ENCODE measurements at regions not wholly inside any gene's neighbourhood (a gene's known extent, or its start where the extent isn't known, plus 50 kb on each side); places are given as distances from the start of the nearest gene placed in this dataset.
"Not testable (repeated sequence)": the region's sequence is repeated elsewhere in the genome, so short reads cannot be mapped to it uniquely, and the experiment has no call there.

DNA sequence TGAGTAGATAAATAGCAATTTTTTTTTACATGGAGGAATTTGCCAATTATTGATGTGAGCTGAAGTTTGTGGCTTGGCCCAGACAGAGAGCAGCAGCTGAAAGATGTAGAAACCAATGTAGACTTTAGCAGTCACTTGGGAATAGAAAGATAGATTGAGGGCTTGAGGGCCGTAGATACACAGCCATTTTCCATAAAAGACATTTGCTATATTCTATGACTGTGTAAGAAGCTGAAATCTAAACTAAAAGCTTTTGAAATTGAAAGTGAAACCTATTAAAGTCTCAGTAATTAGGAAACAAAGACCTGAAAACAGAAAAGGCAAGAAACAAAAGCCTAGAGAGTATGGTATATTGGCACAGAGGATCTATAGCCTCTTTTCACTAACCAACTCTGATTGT is 332.7 kb downstream of the CENPW start:
- peak overlapping the region; percentile 38 for H3K4me2 ChIP-seq (ENCODE audit: low read depth, low read length, poor library complexity, severe bottlenecking)
- H3K27me3 ChIP-seq (ENCODE audit: insufficient read depth, low read length, poor library complexity, severe bottlenecking) = no peaks in the 10 kb centered on the region
- no peaks in the 10 kb centered on the region for H3K36me3 ChIP-seq (ENCODE audit: insufficient read depth, low read length)
- no peaks in the 10 kb centered on the region for H3K4me1 ChIP-seq (ENCODE audit: insufficient read depth, low read length, poor library complexity, severe bottlenecking)
- H3K9ac ChIP-seq (ENCODE audit: low read depth, low read length, poor library complexity, severe bottlenecking) = no peak overlapping the region
- H4K20me1 ChIP-seq (ENCODE audit: insufficient read depth, low read length, poor library complexity, severe bottlenecking) = no peaks in the 10 kb centered on the region
- H3F3A ChIP-seq (ENCODE audit: low read depth) = no peaks in the 10 kb centered on the region
- H3K4me3 ChIP-seq (ENCODE audit: low read length, poor library complexity, severe bottlenecking) = peak overlapping the region; percentile 7
- H2AFZ ChIP-seq (ENCODE audit: low read length) = peak overlapping the region; percentile 42; the same call in 1 of the 2 replicates
- no peaks in the 10 kb centered on the region for H3K9me3 ChIP-seq (ENCODE audit: insufficient read depth, low read depth, low read length)
- H3K9me2 ChIP-seq (replicated peaks; ENCODE audit: low read depth, low read length) = no peaks in the 10 kb centered on the region
- no peaks in the 10 kb centered on the region for H3K79me2 ChIP-seq (ENCODE audit: insufficient read depth, low read length)
- no peak for TF ChIP-seq EZH2phosphoT487 (IDR thresholded peaks at IDR 0.05; ENCODE audit: borderline replicate concordance)
- TF ChIP-seq, protein P1, sequence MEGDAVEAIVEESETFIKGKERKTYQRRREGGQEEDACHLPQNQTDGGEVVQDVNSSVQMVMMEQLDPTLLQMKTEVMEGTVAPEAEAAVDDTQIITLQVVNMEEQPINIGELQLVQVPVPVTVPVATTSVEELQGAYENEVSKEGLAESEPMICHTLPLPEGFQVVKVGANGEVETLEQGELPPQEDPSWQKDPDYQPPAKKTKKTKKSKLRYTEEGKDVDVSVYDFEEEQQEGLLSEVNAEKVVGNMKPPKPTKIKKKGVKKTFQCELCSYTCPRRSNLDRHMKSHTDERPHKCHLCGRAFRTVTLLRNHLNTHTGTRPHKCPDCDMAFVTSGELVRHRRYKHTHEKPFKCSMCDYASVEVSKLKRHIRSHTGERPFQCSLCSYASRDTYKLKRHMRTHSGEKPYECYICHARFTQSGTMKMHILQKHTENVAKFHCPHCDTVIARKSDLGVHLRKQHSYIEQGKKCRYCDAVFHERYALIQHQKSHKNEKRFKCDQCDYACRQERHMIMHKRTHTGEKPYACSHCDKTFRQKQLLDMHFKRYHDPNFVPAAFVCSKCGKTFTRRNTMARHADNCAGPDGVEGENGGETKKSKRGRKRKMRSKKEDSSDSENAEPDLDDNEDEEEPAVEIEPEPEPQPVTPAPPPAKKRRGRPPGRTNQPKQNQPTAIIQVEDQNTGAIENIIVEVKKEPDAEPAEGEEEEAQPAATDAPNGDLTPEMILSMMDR (conservative IDR thresholded peaks at IDR 0.05; ENCODE audit: low read length) = no peak

DNA sequence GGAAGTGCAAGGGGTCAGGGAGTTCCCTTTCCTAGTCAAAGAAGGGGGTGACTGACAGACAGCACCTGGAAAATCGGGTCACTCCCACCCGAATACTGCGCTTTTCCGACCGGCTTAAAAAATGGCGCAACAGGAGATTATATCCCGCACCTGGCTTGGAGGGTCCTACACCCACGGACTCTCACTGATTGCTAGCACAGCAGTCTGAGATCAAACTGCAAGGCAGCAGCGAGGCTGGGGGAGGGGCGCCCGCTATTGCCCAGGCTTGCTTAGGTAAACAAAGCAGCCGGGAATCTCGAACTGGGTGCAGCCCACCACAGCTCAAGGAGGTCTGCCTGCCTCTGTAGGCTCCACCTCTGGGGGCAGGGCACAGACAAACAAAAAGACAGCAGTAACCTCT is 333.8 kb downstream of the CENPW start:
- not testable (repeated sequence) for H3F3A ChIP-seq (ENCODE audit: low read depth); H3K4me2 ChIP-seq (ENCODE audit: low read depth, low read length, poor library complexity, severe bottlenecking); H3K9ac ChIP-seq (ENCODE audit: low read depth, low read length, poor library complexity, severe bottlenecking); H3K36me3 ChIP-seq (ENCODE audit: insufficient read depth, low read length); H3K9me3 ChIP-seq (ENCODE audit: insufficient read depth, low read depth, low read length); H3K4me3 ChIP-seq (ENCODE audit: low read length, poor library complexity, severe bottlenecking); H2AFZ ChIP-seq (ENCODE audit: low read length); H4K20me1 ChIP-seq (ENCODE audit: insufficient read depth, low read length, poor library complexity, severe bottlenecking); H3K27me3 ChIP-seq (ENCODE audit: insufficient read depth, low read length, poor library complexity, severe bottlenecking); H3K4me1 ChIP-seq (ENCODE audit: insufficient read depth, low read length, poor library complexity, severe bottlenecking); H3K79me2 ChIP-seq (ENCODE audit: insufficient read depth, low read length); H3K9me2 ChIP-seq (replicated peaks; ENCODE audit: low read depth, low read length)

DNA sequence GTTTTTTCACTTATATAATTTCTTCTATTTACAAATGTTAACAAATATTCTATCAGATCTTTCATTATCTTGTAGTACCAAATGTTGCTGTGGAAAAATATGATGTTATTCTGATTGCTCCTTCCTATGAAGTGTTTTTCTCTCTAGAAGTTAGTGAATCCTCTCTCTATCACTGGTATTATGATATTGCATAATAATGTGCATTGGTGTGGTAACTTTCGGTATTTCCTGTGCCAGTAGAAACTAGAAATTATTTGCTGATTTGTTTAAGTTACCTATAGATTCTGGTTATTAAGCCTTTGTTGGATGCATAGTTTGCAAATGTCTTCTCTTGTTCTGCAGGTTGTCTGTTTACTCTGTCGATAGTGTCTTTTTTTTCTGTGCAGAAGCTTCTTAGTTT is 342.5 kb downstream of the CENPW start:
- H3K27me3 ChIP-seq (ENCODE audit: insufficient read depth, low read length, poor library complexity, severe bottlenecking) = no peaks in the 10 kb centered on the region
- H3K9me3 ChIP-seq (ENCODE audit: insufficient read depth, low read depth, low read length) = no peaks in the 10 kb centered on the region
- no peaks in the 10 kb centered on the region for H4K20me1 ChIP-seq (ENCODE audit: insufficient read depth, low read length, poor library complexity, severe bottlenecking)
- no peaks in the 10 kb centered on the region for H3K79me2 ChIP-seq (ENCODE audit: insufficient read depth, low read length)
- no peaks in the 10 kb centered on the region for H3K4me1 ChIP-seq (ENCODE audit: insufficient read depth, low read length, poor library complexity, severe bottlenecking)
- H3K4me3 ChIP-seq (ENCODE audit: low read length, poor library complexity, severe bottlenecking) = no peak overlapping the region
- no peak overlapping the region for H2AFZ ChIP-seq (ENCODE audit: low read length)
- no peak overlapping the region for H3K9ac ChIP-seq (ENCODE audit: low read depth, low read length, poor library complexity, severe bottlenecking)
- no peaks in the 10 kb centered on the region for H3K36me3 ChIP-seq (ENCODE audit: insufficient read depth, low read length)
- no peaks in the 10 kb centered on the region for H3F3A ChIP-seq (ENCODE audit: low read depth)
- no peak overlapping the region for H3K4me2 ChIP-seq (ENCODE audit: low read depth, low read length, poor library complexity, severe bottlenecking)
- H3K9me2 ChIP-seq (replicated peaks; ENCODE audit: low read depth, low read length) = no peaks in the 10 kb centered on the region
- TF ChIP-seq, protein P1 (conservative IDR thresholded peaks at IDR 0.05; ENCODE audit: low read length) = no peak
- TF ChIP-seq EZH2phosphoT487 (IDR thresholded peaks at IDR 0.05; ENCODE audit: borderline replicate concordance) = no peak

DNA sequence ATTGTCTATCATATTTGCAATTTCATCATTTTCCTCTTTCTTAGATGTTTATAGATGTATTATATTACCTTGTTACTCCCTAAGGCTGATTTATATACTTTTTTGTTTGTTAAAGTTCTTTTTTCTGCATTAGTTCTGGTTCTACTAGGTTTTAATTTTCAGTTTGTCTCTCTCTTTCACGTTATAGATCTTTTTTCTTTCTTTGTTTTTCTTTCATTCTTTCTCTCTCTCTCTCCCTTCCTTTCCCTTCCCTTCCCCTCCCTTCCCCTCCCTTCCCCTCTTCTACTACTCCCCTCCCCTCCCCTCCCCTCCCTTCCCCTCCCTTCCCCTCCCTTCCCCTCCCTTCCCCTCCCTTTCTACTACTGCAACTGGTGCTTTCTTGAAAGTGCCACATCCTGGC is 345.3 kb downstream of the CENPW start:
- H3K27me3 ChIP-seq (ENCODE audit: insufficient read depth, low read length, poor library complexity, severe bottlenecking) = no peaks in the 10 kb centered on the region
- H3F3A ChIP-seq (ENCODE audit: low read depth) = no peaks in the 10 kb centered on the region
- TF ChIP-seq, protein P1 (conservative IDR thresholded peaks at IDR 0.05; ENCODE audit: low read length) = no peak
- no peak for TF ChIP-seq EZH2phosphoT487 (IDR thresholded peaks at IDR 0.05; ENCODE audit: borderline replicate concordance)
- H3K9me3 ChIP-seq (ENCODE audit: insufficient read depth, low read depth, low read length) = no peaks in the 10 kb centered on the region
- H3K4me3 ChIP-seq (ENCODE audit: low read length, poor library complexity, severe bottlenecking) = no peak overlapping the region
- H3K36me3 ChIP-seq (ENCODE audit: insufficient read depth, low read length) = no peaks in the 10 kb centered on the region
- no peaks in the 10 kb centered on the region for H3K9me2 ChIP-seq (replicated peaks; ENCODE audit: low read depth, low read length)
- no peaks in the 10 kb centered on the region for H4K20me1 ChIP-seq (ENCODE audit: insufficient read depth, low read length, poor library complexity, severe bottlenecking)
- H2AFZ ChIP-seq (ENCODE audit: low read length) = no peak overlapping the region
- no peak overlapping the region for H3K4me2 ChIP-seq (ENCODE audit: low read depth, low read length, poor library complexity, severe bottlenecking)
- no peaks in the 10 kb centered on the region for H3K79me2 ChIP-seq (ENCODE audit: insufficient read depth, low read length)
- H3K4me1 ChIP-seq (ENCODE audit: insufficient read depth, low read length, poor library complexity, severe bottlenecking) = no peaks in the 10 kb centered on the region
- no peak overlapping the region for H3K9ac ChIP-seq (ENCODE audit: low read depth, low read length, poor library complexity, severe bottlenecking)
